WI38 (cell line): ENCODE measurements at regions not wholly inside any gene's neighbourhood (a gene's known extent, or its start where the extent isn't known, plus 50 kb on each side); places are given as distances from the start of the nearest gene placed in this dataset.
"Not testable (repeated sequence)": the region's sequence is repeated elsewhere in the genome, so short reads cannot be mapped to it uniquely, and the experiment has no call there.

Experiments used
- H3K4me3 ChIP-seq: 2 replicates; pipeline ENCODE4 v1.5.1; 2011; ENCODE audit warnings: low read depth, mild to moderate bottlenecking, control low read depth, low read length
- TF ChIP-seq, protein P1 (sequence below): IDR thresholded peaks from 2 replicates; pipeline ENCODE4 v1.5.1; 2012; ENCODE audit warnings: low read depth, mild to moderate bottlenecking, control low read depth, low read length

DNA sequence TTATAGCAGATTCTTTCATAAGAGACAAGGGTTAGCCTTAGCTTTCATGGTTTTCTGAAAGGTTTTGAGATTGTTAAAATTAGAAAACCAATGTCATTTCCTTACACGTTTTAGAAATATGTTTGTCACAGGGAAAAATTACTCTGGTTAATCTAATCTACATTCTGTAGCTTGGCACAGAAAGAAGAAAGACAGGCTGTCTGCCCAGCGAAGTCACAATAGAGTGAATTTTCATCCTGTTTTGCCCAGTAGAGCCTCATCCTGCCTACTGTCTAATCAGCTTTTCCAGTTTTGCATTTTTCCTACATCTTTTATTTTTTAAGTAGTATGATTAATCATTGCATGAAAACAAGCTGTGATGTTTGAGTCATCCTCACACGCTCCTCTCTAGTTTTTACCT is 688.8 kb downstream of the MTRR start:
- TF ChIP-seq, protein P1, sequence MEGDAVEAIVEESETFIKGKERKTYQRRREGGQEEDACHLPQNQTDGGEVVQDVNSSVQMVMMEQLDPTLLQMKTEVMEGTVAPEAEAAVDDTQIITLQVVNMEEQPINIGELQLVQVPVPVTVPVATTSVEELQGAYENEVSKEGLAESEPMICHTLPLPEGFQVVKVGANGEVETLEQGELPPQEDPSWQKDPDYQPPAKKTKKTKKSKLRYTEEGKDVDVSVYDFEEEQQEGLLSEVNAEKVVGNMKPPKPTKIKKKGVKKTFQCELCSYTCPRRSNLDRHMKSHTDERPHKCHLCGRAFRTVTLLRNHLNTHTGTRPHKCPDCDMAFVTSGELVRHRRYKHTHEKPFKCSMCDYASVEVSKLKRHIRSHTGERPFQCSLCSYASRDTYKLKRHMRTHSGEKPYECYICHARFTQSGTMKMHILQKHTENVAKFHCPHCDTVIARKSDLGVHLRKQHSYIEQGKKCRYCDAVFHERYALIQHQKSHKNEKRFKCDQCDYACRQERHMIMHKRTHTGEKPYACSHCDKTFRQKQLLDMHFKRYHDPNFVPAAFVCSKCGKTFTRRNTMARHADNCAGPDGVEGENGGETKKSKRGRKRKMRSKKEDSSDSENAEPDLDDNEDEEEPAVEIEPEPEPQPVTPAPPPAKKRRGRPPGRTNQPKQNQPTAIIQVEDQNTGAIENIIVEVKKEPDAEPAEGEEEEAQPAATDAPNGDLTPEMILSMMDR = no peak
- no peak overlapping the region for H3K4me3 ChIP-seq

DNA sequence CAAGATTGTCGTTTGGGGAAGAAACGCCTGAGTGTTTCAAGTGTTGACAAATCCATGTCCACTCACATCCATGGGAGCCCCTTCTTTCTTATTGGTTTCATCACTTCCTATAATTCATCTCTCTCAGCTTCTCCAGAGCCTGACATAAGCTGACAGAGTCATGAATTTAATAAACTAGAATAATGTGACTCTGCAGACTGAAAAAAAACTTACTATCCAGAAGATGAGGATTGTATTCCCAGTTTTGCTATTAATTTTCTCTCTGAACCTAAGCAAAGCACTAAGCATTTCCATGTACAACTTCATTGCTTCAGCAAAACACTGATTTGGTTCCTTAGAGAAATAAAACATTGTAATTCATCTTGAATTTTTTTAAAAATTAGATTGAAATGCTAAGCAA is 691.8 kb downstream of the MTRR start:
- no peak overlapping the region for H3K4me3 ChIP-seq
- TF ChIP-seq, protein P1 = no peak

DNA sequence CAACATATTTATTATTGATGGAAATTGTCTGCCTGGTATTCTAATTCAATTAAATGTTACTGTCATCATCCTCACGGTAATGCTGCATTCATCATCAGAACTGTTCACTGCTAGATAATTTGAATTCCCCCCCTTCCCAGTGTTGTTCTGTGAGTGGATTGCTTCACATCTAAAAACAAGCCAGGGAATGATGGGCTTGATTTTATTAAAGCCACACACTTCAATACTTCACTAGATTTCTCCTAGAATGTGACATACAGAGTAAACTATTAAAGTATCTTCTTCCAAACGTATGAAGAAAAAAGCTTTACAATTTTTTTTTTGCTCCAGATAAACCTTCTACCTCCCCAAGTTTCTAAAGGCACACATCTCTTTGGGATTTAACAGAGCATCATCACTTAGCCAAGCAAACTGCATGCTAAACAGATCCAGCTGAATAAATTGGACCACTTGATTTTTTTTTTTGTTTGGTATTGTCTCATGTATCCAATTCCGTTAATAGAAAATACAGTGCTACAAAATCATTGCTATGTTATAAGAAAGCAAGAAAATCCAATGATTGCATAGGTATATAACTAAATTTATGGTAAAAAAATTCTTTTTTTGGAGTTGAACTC is 692.4 kb downstream of the MTRR start:
- H3K4me3 ChIP-seq = no peak overlapping the region
- TF ChIP-seq, protein P1 = no peak

DNA sequence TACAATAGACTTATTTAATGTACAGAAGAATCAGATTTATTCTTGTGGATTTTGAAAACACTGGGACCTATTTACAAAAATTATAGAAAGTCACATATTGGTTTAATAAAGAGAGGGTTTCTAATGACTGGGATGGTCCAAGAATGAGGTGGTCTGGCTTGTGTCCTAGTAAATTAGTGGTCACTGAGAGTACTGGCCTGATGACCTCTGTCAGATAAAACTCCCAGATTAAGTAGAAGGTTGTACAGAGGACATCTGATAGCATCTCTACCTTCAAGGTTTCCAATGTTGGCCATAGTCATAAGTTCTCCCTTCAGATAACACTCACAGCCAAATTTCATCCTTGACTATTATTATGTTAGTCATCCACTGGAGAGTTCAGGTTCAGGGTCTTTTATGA is 692.9 kb downstream of the MTRR start:
- H3K4me3 ChIP-seq = no peak overlapping the region
- TF ChIP-seq, protein P1 = no peak

DNA sequence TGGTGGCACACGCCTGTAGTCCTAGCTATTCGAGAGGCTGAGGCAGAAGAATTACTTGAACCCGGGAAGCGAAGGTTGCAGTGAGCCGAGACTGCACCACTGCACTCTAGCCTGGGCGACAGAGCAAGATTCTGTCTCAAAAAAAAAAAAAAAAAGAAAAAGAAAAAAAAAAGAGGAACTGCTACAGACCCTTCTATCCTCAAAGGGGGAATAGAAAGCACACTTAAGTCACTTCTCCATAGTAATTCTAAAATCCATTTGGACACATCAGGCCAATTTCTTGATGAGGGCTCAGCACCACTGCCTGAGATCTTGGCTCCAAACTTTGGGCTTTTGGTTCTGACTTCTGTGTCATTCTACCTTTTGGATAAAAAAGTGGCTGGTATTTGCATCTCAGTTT is 694.6 kb downstream of the MTRR start:
- H3K4me3 ChIP-seq = not testable (repeated sequence)

DNA sequence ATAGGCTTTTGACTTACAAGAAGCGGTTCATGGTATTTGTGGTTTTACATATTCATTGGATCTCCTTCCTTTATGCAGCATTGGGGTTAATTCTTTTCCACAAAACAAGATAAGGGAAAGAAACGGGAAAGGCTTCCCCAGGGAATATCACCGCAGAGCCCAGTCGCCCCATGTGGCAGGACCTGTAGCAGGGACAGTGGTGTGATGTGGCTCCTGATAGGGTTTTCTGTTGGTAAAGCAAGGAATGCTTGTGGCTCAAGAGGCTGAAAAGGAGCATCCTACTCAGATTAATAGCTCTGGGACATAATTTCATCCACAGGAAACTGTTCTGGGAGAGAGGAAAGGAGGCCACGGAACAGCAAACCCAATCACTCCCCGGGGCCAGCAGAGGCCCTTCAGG is 699.9 kb downstream of the MTRR start:
- TF ChIP-seq, protein P1 = no peak

DNA sequence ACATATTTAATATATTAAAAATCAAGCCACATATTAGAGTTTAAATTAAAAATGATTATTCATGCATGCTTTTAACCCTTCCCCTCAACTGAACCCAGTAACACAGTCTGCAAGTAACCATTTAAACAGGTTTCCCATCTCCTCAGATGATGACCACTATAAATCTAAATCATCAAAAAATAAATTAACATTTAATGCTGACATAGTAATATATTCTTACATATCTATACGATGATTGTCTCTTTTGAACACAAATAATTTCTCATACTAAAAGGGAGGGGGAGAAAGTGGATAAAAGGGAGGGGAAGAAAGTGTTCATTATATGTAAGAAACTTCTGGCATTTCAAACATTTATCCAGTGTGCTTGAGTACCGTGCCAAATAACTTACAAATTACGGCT is 701.6 kb downstream of the MTRR start:
- no peak overlapping the region for H3K4me3 ChIP-seq
- TF ChIP-seq, protein P1 = no peak

More for the DNA sequence above, 699.9 kb downstream of the MTRR start:
- H3K4me3 ChIP-seq = no peak overlapping the region

DNA sequence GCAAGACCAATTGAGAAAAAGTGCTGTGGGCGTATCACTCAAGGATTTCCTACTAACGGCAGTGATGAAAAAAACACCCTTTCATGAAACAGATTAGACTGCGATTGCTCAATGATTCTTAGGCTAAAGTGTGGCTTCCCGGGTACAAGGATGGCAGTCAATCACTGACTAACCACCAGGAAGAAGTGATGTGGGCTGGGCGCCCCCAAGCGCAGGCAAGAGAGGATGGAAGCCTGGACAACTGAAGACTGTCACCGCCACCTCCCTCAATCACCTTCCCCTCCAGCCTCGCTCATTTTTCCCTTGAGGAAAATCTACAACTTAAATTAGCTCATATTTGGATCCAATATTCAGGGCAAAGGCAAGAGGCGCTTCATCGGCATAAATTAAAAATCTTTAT is 707.2 kb downstream of the MTRR start:
- TF ChIP-seq, protein P1 = no peak
- no peak overlapping the region for H3K4me3 ChIP-seq
